ENCODE measurements at regions not wholly inside any gene's neighbourhood (a gene's known extent, or its start where the extent isn't known, plus 50 kb on each side); places are given as distances from the start of the nearest gene placed in this dataset.

- Mint-ChIP-seq H3K27ac (ENCODE audit: low read depth, unreplicated experiment) (no peak overlapping the region), H3K36me3 (ENCODE audit: insufficient read depth, unreplicated experiment) (no peaks in the 10 kb centered on the region), H3K9me3 (ENCODE audit: unreplicated experiment) (peaks cover 8% of the 10 kb centered on the region), H3K27me3 (ENCODE audit: insufficient read depth, unreplicated experiment) (peaks cover 18% of the 10 kb centered on the region), H3K4me1 (ENCODE audit: insufficient read depth, unreplicated experiment) (no peaks in the 10 kb centered on the region), H3K4me3 (ENCODE audit: unreplicated experiment) (no peak overlapping the region)
- intact Hi-C loops (cut with micrococcal nuclease) = no loop called here
- ChIA-PET POLR2A (no interaction called here), CTCF (interaction anchor here (0.8 kb wide), 1 partner anchor 11 kb away, joined by 3 read pairs; no protein-coding TSS in a partner anchor)
- BruUV-seq (replicated peaks) = no TSS peak
- no peak for DNase-seq (ENCODE audit: unreplicated experiment)
- no peak for TF ChIP-seq CTCF (IDR thresholded peaks at IDR 0.05; ENCODE audit: unreplicated experiment)
These were observed 274.2 kb downstream of the CDH26 start for GRCh38 chr20:60232380-60232779.

GRCh38 chr20:60233018-60233630, 274.9 kb downstream of the CDH26 start:
- intact Hi-C loops (cut with micrococcal nuclease) = no loop called here
- Mint-ChIP-seq H3K4me1 (ENCODE audit: insufficient read depth, unreplicated experiment) (no peaks in the 10 kb centered on the region), H3K4me3 (ENCODE audit: unreplicated experiment) (no peak overlapping the region), H3K36me3 (ENCODE audit: insufficient read depth, unreplicated experiment) (no peaks in the 10 kb centered on the region), H3K27me3 (ENCODE audit: insufficient read depth, unreplicated experiment) (peaks cover 25% of the 10 kb centered on the region), H3K27ac (ENCODE audit: low read depth, unreplicated experiment) (no peak overlapping the region), H3K9me3 (ENCODE audit: unreplicated experiment) (peaks cover 8% of the 10 kb centered on the region)
- POLR2A ChIA-PET = no interaction called here
- BruUV-seq (replicated peaks) = no TSS peak
- CTCF ChIA-PET = interaction anchor here (0.6 to 0.7 kb wide), 2 partner anchors 22 to 29 kb away, joined by 3 read pairs; no protein-coding TSS in a partner anchor
- no peak for DNase-seq (ENCODE audit: unreplicated experiment)
- no peak for TF ChIP-seq CTCF (IDR thresholded peaks at IDR 0.05; ENCODE audit: unreplicated experiment)

- ChIA-PET CTCF (interaction anchor here (0.5 to 1.7 kb wide), 3 partner anchors 20 to 105 kb away, joined by 4 to 6 read pairs (median 4); no protein-coding TSS in a partner anchor), POLR2A (no interaction called here)
- Mint-ChIP-seq H3K27me3 (ENCODE audit: insufficient read depth, unreplicated experiment) (peaks cover 41% of the 10 kb centered on the region), H3K27ac (ENCODE audit: low read depth, unreplicated experiment) (no peak overlapping the region), H3K9me3 (ENCODE audit: unreplicated experiment) (no peaks in the 10 kb centered on the region), H3K36me3 (ENCODE audit: insufficient read depth, unreplicated experiment) (no peaks in the 10 kb centered on the region), H3K4me1 (ENCODE audit: insufficient read depth, unreplicated experiment) (no peaks in the 10 kb centered on the region), H3K4me3 (ENCODE audit: unreplicated experiment) (no peak overlapping the region)
- intact Hi-C loops (cut with micrococcal nuclease) = no loop called here
- DNase-seq (ENCODE audit: unreplicated experiment) = no peak
- no peak for TF ChIP-seq CTCF (IDR thresholded peaks at IDR 0.05; ENCODE audit: unreplicated experiment)
- no TSS peak for BruUV-seq (replicated peaks)
These were observed 278.4 kb downstream of the CDH26 start for GRCh38 chr20:60236613-60237012.

- BruUV-seq (replicated peaks) = no TSS peak
- ChIA-PET CTCF (interaction anchor here (1.7 kb wide), 1 partner anchor 25 kb away, joined by 6 read pairs; no protein-coding TSS in a partner anchor), POLR2A (no interaction called here)
- Mint-ChIP-seq H3K36me3 (ENCODE audit: insufficient read depth, unreplicated experiment) (peaks cover 3% of the 10 kb centered on the region), H3K4me1 (ENCODE audit: insufficient read depth, unreplicated experiment) (no peaks in the 10 kb centered on the region), H3K9me3 (ENCODE audit: unreplicated experiment) (no peaks in the 10 kb centered on the region), H3K27ac (ENCODE audit: low read depth, unreplicated experiment) (no peak overlapping the region), H3K27me3 (ENCODE audit: insufficient read depth, unreplicated experiment) (peaks cover 40% of the 10 kb centered on the region), H3K4me3 (ENCODE audit: unreplicated experiment) (no peak overlapping the region)
- DNase-seq (ENCODE audit: unreplicated experiment) = no peak
- no peak for TF ChIP-seq CTCF (IDR thresholded peaks at IDR 0.05; ENCODE audit: unreplicated experiment)
- intact Hi-C loops (cut with micrococcal nuclease) = no loop called here
These were observed 279.8 kb downstream of the CDH26 start for GRCh38 chr20:60237981-60238380.
